BLaER1 (cell line): ENCODE measurements at regions not wholly inside any gene's neighbourhood (a gene's known extent, or its start where the extent isn't known, plus 50 kb on each side); places are given as distances from the start of the nearest gene placed in this dataset.

Experiments
- H3K27ac ChIP-seq: shearing (Covaris generic); formaldehyde crosslinking; 2 replicates; pipeline ENCODE4 v1.8.1; 2022
- H3K27me3 ChIP-seq: shearing (Covaris generic); formaldehyde crosslinking; 2 replicates; pipeline ENCODE4 v1.8.1; 2022
- H3K36me3 ChIP-seq: shearing (Covaris generic); formaldehyde crosslinking; 2 replicates; pipeline ENCODE4 v1.8.1; 2022
- H3K4me1 ChIP-seq: shearing (Covaris generic); formaldehyde crosslinking; 2 replicates; pipeline ENCODE4 v1.8.1; 2022
- H3K4me2 ChIP-seq: shearing (Covaris generic); formaldehyde crosslinking; 2 replicates; pipeline ENCODE4 v1.8.1; 2022
- H3K4me3 ChIP-seq: shearing (Covaris generic); formaldehyde crosslinking; 2 replicates; pipeline ENCODE4 v1.8.1; 2022
- H3K9ac ChIP-seq: shearing (Covaris generic); formaldehyde crosslinking; 2 replicates; pipeline ENCODE4 v1.8.1; 2022
- H3K9me3 ChIP-seq: shearing (Covaris generic); formaldehyde crosslinking; 2 replicates; pipeline ENCODE4 v1.8.1; 2022
- H4K20me1 ChIP-seq: shearing (Covaris generic); formaldehyde crosslinking; 2 replicates; pipeline ENCODE4 v1.8.1; 2022
- Cebpa-rat ChIP-seq: shearing (Covaris generic); IDR thresholded peaks from 2 replicates; pipeline ENCODE4 v1.8.1; 2022

- Histone ChIP-seq H3K9ac (no peak overlapping the region), H3K27me3 (peaks cover 37% of the 10 kb centered on the region), H3K4me2 (no peak overlapping the region), H3K4me3 (no peak overlapping the region), H3K36me3 (no peaks in the 10 kb centered on the region), H3K4me1 (peaks cover 31% of the 10 kb centered on the region), H3K9me3 (0 out of 2 replicates have a peak, but pooled peaks cover 7% of the 10 kb centered on the region), H3K27ac (no peak overlapping the region), H4K20me1 (no peaks in the 10 kb centered on the region)
- TF ChIP-seq Cebpa-rat = no peak
Measured at GRCh38 chr2:120589771-120590608, 145.7 kb upstream of the GLI2 start.

- Histone ChIP-seq H3K4me1 (peaks cover 31% of the 10 kb centered on the region), H3K9me3 (no peaks in the 10 kb centered on the region), H3K4me2 (no peak overlapping the region), H3K27ac (no peak overlapping the region), H4K20me1 (no peaks in the 10 kb centered on the region), H3K36me3 (no peaks in the 10 kb centered on the region), H3K9ac (no peak overlapping the region), H3K27me3 (peaks cover 37% of the 10 kb centered on the region), H3K4me3 (no peak overlapping the region)
- TF ChIP-seq Cebpa-rat = no peak
Measured at GRCh38 chr2:120590841-120591240, 144.8 kb upstream of the GLI2 start.

- H3K36me3 ChIP-seq = no peaks in the 10 kb centered on the region
- H4K20me1 ChIP-seq = no peaks in the 10 kb centered on the region
- H3K27me3 ChIP-seq = peaks cover 36% of the 10 kb centered on the region
- H3K9me3 ChIP-seq = no peaks in the 10 kb centered on the region
- H3K9ac ChIP-seq = no peak overlapping the region
- H3K27ac ChIP-seq = no peak overlapping the region
- H3K4me2 ChIP-seq = no peak overlapping the region
- no peak overlapping the region for H3K4me3 ChIP-seq
- H3K4me1 ChIP-seq = peaks cover 31% of the 10 kb centered on the region
- no peak for TF ChIP-seq Cebpa-rat
Measured at GRCh38 chr2:120591572-120591971, 144.1 kb upstream of the GLI2 start.

DNA sequence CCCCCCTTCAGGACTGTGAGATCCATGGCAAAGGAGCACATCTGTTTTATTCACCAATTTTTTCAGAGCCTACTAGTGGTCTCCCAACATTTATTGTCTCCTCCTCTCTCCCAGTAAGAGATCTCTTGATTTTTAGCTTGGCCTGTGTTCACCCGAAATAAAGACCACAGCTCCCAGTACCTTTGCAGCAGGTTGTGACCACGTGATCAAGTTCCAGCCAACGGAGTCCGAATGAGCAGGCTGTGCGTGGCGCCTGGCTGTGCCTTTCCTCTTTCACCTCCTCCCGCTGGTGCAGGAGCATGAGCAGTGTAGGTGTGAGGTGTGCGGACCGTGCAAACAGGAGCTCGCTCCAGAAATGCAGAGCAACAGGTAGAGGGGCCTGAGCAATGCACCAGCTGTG is 143.6 kb upstream of the GLI2 start:
- Histone ChIP-seq H4K20me1 (no peaks in the 10 kb centered on the region), H3K4me2 (no peak overlapping the region), H3K4me1 (peaks cover 31% of the 10 kb centered on the region), H3K27me3 (peaks cover 31% of the 10 kb centered on the region), H3K27ac (no peak overlapping the region), H3K36me3 (no peaks in the 10 kb centered on the region), H3K4me3 (no peak overlapping the region), H3K9me3 (no peaks in the 10 kb centered on the region), H3K9ac (no peak overlapping the region)
- TF ChIP-seq Cebpa-rat = no peak

GRCh38 chr2:120593921-120594686 is 141.6 kb upstream of the GLI2 start:
- Histone ChIP-seq H3K27ac (no peak overlapping the region), H3K4me3 (no peak overlapping the region), H3K9me3 (no peaks in the 10 kb centered on the region), H3K4me2 (no peak overlapping the region), H3K27me3 (peaks cover 10% of the 10 kb centered on the region), H3K4me1 (peaks cover 33% of the 10 kb centered on the region), H3K9ac (no peak overlapping the region), H3K36me3 (no peaks in the 10 kb centered on the region), H4K20me1 (no peaks in the 10 kb centered on the region)
- no peak for TF ChIP-seq Cebpa-rat

DNA sequence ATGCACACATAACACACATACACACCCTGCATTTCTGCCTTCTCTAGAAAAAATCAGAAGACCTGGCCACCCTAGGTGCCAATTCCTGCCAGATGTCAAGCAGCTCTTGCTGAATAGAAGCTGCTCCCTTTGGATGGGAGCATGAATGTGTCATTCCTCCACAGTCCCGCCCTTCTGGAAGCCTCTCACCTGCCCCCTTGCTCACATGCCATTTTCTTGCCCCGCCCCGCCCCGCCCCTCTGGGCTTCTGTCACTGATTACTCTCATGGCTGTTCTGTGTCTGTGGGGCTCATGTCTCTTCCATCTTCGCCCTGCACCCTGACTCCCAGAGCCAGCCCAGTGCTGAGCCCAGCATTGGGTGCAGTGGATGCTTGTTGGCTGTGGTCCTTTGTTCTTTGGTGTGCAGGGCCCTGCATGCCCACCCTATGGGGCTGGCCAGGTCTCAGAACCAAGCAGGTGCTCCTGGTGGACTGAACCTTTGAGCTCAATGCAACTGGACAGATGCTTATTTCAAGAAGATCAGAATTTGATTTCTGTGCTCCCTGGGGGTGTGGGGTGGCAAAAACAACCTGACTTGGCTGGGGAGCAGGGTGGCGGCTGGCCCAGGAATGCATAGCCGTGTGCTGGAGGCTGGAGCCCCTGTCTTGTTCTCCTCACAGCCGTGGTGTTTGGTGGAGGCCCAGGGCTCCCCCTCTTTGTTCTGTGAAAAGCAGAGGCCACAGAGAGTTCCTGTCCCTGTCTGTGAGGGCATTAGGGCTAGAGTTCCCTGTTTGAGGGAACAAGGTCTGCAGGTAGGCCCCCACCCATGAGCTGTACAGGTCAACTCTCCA is 140.6 kb upstream of the GLI2 start:
- H3K36me3 ChIP-seq = no peaks in the 10 kb centered on the region
- no peak overlapping the region for H3K9ac ChIP-seq
- peaks cover under 1% of the 10 kb centered on the region; the same call in 1 of the 2 replicates for H3K27me3 ChIP-seq
- H3K4me3 ChIP-seq = no peak overlapping the region
- 0 out of 2 replicates have a peak overlapping the region, but pooled peaks have one; percentile 1 for H3K27ac ChIP-seq
- H3K4me2 ChIP-seq = peak overlapping the region; percentile 59
- peaks cover 33% of the 10 kb centered on the region for H3K4me1 ChIP-seq
- H4K20me1 ChIP-seq = no peaks in the 10 kb centered on the region
- H3K9me3 ChIP-seq = no peaks in the 10 kb centered on the region
- no peak for TF ChIP-seq Cebpa-rat

DNA sequence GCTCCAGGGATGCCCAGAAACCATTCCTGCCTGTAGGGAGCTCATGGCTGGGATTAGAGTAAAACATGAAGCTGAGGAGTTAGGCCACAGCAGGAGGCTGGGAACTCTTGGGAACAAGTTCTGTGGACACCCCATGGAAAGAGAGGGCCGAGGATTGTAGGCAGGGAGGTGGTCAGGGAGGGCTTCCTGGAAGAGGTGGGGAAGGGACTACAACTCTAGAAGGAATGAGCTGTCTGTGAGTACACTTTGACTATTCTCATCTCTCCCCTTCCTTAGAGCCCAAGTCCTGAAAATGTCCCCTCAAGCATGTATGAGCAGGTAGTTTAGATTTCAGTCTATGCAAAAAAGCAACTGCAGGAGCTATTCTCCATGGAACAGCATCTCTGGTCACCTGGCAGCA is 139.9 kb upstream of the GLI2 start:
- Histone ChIP-seq H3K27ac (peak overlapping the region; percentile 66), H3K4me1 (peaks cover 33% of the 10 kb centered on the region), H4K20me1 (no peaks in the 10 kb centered on the region), H3K9me3 (no peaks in the 10 kb centered on the region), H3K4me3 (no peak overlapping the region), H3K27me3 (no peaks in the 10 kb centered on the region), H3K36me3 (no peaks in the 10 kb centered on the region), H3K9ac (peak overlapping the region; percentile 60), H3K4me2 (peak overlapping the region; percentile 59)
- TF ChIP-seq Cebpa-rat = no peak

- H4K20me1 ChIP-seq = no peaks in the 10 kb centered on the region
- peak overlapping the region; percentile 59 for H3K4me2 ChIP-seq
- H3K4me3 ChIP-seq = no peak overlapping the region
- H3K9ac ChIP-seq = peak overlapping the region; percentile 60
- H3K4me1 ChIP-seq = peaks cover 34% of the 10 kb centered on the region
- no peaks in the 10 kb centered on the region for H3K36me3 ChIP-seq
- no peaks in the 10 kb centered on the region for H3K27me3 ChIP-seq
- H3K27ac ChIP-seq = peak overlapping the region; percentile 66
- no peak for TF ChIP-seq Cebpa-rat
- H3K9me3 ChIP-seq = no peaks in the 10 kb centered on the region
Measured at GRCh38 chr2:120596191-120596811, 139.4 kb upstream of the GLI2 start.

DNA sequence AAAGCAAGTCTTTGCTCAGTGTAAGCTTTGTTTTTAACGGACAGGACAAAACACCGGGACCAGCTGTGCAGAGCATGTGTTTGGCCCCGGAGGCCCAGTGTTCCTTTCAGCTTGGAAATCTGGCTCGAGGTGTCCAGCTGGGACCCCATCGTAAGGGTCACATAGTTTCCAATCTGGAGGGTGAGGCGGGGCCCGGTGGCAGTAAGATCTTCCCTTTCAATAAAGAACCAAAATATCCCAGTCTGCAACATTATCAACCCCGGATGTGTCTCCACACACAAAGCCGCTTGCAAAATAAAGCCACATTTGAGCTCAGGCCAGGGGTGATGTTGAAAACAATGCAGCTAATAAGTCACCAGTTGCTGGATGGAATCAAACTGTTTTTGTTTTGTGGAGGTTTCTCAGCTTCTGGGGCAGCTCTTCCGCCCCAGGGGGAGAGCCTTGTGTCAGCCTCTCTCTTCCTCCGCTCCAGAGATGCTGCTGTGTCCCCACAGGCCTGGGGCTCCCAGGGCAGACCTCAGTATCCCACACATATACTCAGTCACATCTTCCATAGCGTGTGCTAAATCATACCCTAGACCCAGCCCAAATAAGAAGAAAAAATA is 138.6 kb upstream of the GLI2 start:
- Histone ChIP-seq H3K36me3 (no peaks in the 10 kb centered on the region), H3K4me3 (no peak overlapping the region), H3K4me1 (peaks cover 42% of the 10 kb centered on the region), H3K9me3 (no peaks in the 10 kb centered on the region), H3K27me3 (no peaks in the 10 kb centered on the region), H3K9ac (peak overlapping the region; percentile 60; the same call in 1 of the 2 replicates), H3K4me2 (peak overlapping the region; percentile 59), H3K27ac (peak overlapping the region; percentile 66), H4K20me1 (no peaks in the 10 kb centered on the region)
- TF ChIP-seq Cebpa-rat = no peak
